Osteoblast (primary cell): ENCODE measurements at regions not wholly inside any gene's neighbourhood (a gene's known extent, or its start where the extent isn't known, plus 50 kb on each side); places are given as distances from the start of the nearest gene placed in this dataset.

Experiments
- DNase-seq: peaks from one replicate; pipeline ENCODE4 v3.0.0; 2011; ENCODE audit warnings: low spot score, mixed read lengths; ENCODE audit not compliant: insufficient read length; ENCODE audit errors: missing footprints
- H2AFZ ChIP-seq: 2 replicates; pipeline ENCODE4 v1.6.0; 2011; ENCODE audit warnings: mild to moderate bottlenecking, low read length
- H3K27ac ChIP-seq: 2 replicates; pipeline ENCODE4 v1.5.1; 2011; ENCODE audit warnings: mild to moderate bottlenecking, low read depth, low read length, moderate library complexity
- H3K27me3 ChIP-seq: 2 replicates; pipeline ENCODE4 v1.6.0; 2012; ENCODE audit warnings: mild to moderate bottlenecking, control low read depth, inconsistent platforms, low read length, moderate library complexity; ENCODE audit not compliant: insufficient read depth
- H3K36me3 ChIP-seq: 2 replicates; pipeline ENCODE4 v1.5.1; 2011; ENCODE audit warnings: mild to moderate bottlenecking, low read length, control low read depth, moderate library complexity; ENCODE audit not compliant: insufficient read depth
- H3K4me1 ChIP-seq: 2 replicates; pipeline ENCODE4 v1.5.1; 2011; ENCODE audit warnings: mild to moderate bottlenecking, low read length, control low read depth, moderate library complexity; ENCODE audit not compliant: insufficient read depth
- H3K4me2 ChIP-seq: 2 replicates; pipeline ENCODE4 v1.6.0; 2011; ENCODE audit warnings: mild to moderate bottlenecking, low read length; ENCODE audit not compliant: insufficient read depth
- H3K4me3 ChIP-seq: fragments of 200-600 bp; sonication (generic); 3 replicates; pipeline ENCODE4 v1.5.1; 2012; ENCODE audit warnings: mild to moderate bottlenecking, low read length, inconsistent platforms; ENCODE audit not compliant: insufficient read depth
- H3K79me2 ChIP-seq: 2 replicates; pipeline ENCODE4 v1.6.0; 2012; ENCODE audit warnings: mild to moderate bottlenecking, low read length, control low read depth, inconsistent platforms; ENCODE audit not compliant: insufficient read depth
- H3K9me3 ChIP-seq: 2 replicates; pipeline ENCODE4 v1.5.1; 2011; ENCODE audit warnings: low read depth, low read length, control low read depth
- H4K20me1 ChIP-seq: 2 replicates; pipeline ENCODE4 v1.6.0; 2012; ENCODE audit warnings: mild to moderate bottlenecking, low read length, control low read depth; ENCODE audit not compliant: insufficient read depth
- TF ChIP-seq, protein P1 (sequence below): IDR thresholded peaks from 2 replicates; pipeline ENCODE4 v1.5.1; 2011; ENCODE audit warnings: mild to moderate bottlenecking, low read depth, low read length, moderate library complexity; ENCODE audit errors: extremely low read depth

- H3K79me2 ChIP-seq, result no peaks in the 10 kb centered on the region
- H3K4me1 ChIP-seq, result no peaks in the 10 kb centered on the region
- DNase-seq, result no peak
- no peaks in the 10 kb centered on the region for H3K36me3 ChIP-seq
- H3K4me3 ChIP-seq, result no peak overlapping the region
- no peaks in the 10 kb centered on the region for H3K9me3 ChIP-seq
- TF ChIP-seq, protein P1, sequence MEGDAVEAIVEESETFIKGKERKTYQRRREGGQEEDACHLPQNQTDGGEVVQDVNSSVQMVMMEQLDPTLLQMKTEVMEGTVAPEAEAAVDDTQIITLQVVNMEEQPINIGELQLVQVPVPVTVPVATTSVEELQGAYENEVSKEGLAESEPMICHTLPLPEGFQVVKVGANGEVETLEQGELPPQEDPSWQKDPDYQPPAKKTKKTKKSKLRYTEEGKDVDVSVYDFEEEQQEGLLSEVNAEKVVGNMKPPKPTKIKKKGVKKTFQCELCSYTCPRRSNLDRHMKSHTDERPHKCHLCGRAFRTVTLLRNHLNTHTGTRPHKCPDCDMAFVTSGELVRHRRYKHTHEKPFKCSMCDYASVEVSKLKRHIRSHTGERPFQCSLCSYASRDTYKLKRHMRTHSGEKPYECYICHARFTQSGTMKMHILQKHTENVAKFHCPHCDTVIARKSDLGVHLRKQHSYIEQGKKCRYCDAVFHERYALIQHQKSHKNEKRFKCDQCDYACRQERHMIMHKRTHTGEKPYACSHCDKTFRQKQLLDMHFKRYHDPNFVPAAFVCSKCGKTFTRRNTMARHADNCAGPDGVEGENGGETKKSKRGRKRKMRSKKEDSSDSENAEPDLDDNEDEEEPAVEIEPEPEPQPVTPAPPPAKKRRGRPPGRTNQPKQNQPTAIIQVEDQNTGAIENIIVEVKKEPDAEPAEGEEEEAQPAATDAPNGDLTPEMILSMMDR, result no peak
- H3K4me2 ChIP-seq, result no peak overlapping the region
- H3K27ac ChIP-seq, result no peak overlapping the region
- H4K20me1 ChIP-seq, result no peaks in the 10 kb centered on the region
- H3K27me3 ChIP-seq, result no peaks in the 10 kb centered on the region
- H2AFZ ChIP-seq, result peak overlapping the region; percentile 27
These were observed 176.9 kb upstream of the HS3ST1 start for GRCh38 chr4:11605597-11605996.

DNA sequence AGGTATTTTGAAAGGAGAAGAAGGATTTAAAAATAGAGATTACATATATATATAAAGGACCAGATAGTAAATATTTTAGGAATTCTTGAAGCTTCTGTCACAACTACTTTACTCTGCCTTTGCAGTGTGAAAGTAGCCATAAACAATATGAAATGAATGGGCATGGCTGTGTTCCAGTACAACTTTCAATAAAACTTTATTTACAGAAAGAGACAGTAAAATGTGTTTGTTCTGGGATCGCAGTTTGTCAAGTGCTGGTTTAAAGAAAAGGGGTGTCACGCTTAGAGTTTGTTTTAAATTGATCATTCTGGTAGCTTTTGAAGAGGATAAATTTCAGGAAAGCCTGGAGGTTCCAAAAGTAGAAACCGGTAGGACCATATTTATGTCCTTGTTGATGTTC is 176.1 kb upstream of the HS3ST1 start:
- H3K27me3 ChIP-seq, result no peaks in the 10 kb centered on the region
- no peak overlapping the region for H3K4me3 ChIP-seq
- H3K36me3 ChIP-seq, result no peaks in the 10 kb centered on the region
- DNase-seq, result no peak
- no peaks in the 10 kb centered on the region for H4K20me1 ChIP-seq
- H3K4me1 ChIP-seq, result no peaks in the 10 kb centered on the region
- no peak overlapping the region for H2AFZ ChIP-seq
- no peaks in the 10 kb centered on the region for H3K9me3 ChIP-seq
- TF ChIP-seq, protein P1, result no peak
- H3K4me2 ChIP-seq, result no peak overlapping the region
- H3K79me2 ChIP-seq, result no peaks in the 10 kb centered on the region
- no peak overlapping the region for H3K27ac ChIP-seq

DNA sequence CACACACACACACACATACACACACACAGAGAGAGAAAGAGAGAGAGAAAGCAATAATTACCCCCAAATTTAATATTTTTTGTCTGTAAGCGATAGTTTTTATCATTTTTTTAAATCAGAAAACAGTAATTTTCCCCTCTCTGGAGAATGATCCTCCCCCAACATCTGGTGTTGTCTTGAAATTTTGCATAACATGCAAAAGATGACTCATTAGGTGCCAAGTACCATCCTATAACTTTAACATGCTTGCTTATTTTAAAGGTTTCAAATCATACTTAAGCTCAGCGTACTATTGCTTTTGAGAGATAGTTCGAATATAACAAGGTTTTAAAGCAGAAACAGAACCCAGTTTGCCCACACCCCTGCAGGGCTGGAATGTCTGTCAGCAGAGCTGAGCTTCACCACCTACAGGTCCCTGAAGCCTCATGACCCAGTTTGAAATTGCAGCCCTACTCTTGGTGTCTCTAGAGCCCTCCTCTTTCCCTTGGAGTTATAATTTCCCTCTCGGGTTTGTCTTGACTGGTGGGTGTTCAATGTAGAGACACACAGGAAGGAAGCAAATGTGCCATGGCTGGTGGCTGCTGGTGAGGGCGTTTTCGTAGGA is 175.0 kb upstream of the HS3ST1 start:
- H3K9me3 ChIP-seq, result no peaks in the 10 kb centered on the region
- H3K79me2 ChIP-seq, result no peaks in the 10 kb centered on the region
- no peak for DNase-seq
- H3K4me1 ChIP-seq, result no peaks in the 10 kb centered on the region
- H3K27me3 ChIP-seq, result no peaks in the 10 kb centered on the region
- H2AFZ ChIP-seq, result no peak overlapping the region
- H3K27ac ChIP-seq, result no peak overlapping the region
- no peaks in the 10 kb centered on the region for H4K20me1 ChIP-seq
- no peaks in the 10 kb centered on the region for H3K36me3 ChIP-seq
- no peak overlapping the region for H3K4me2 ChIP-seq
- no peak overlapping the region for H3K4me3 ChIP-seq
- TF ChIP-seq, protein P1, result no peak

DNA sequence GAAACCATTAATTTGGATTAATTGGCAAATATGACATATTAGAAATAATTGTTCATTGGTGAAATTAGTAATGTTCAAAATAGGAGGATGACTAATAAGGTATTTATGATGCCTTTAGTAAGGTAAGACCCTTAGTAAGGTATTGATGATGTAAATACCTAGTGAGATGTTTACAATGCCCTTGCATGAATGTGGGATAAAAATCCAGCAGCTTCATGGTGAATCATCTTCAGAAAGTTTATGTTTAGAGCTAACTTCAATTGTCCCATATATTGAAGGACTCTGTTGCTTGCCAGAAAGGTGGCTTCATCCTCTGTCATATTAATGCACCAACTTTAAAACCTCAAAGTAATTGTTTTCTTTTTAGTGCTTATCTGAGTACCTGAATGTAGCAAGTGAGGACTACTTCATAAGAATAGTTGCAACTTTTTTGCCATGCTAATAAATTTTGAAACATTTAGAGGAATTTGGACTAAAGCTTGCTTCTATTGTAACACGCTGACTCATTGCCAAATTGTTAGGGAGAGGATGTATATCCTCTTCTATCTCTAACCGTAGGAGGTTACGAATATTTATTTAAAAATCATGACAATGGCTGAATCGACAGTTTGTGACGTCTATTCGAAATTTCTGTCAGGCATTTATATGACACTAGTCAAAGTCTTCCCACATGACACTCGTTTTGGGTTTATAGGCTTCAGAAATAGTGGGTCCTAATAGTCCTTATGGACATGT is 174.1 kb upstream of the HS3ST1 start:
- no peak overlapping the region for H3K27ac ChIP-seq
- H4K20me1 ChIP-seq, result no peaks in the 10 kb centered on the region
- H3K9me3 ChIP-seq, result no peaks in the 10 kb centered on the region
- TF ChIP-seq, protein P1, result no peak
- no peaks in the 10 kb centered on the region for H3K36me3 ChIP-seq
- no peak overlapping the region for H3K4me2 ChIP-seq
- H3K79me2 ChIP-seq, result no peaks in the 10 kb centered on the region
- no peak for DNase-seq
- H3K4me1 ChIP-seq, result no peaks in the 10 kb centered on the region
- no peak overlapping the region for H3K4me3 ChIP-seq
- no peak overlapping the region for H2AFZ ChIP-seq
- no peaks in the 10 kb centered on the region for H3K27me3 ChIP-seq
